PC-3 (cell line): ENCODE measurements at regions not wholly inside any gene's neighbourhood (a gene's known extent, or its start where the extent isn't known, plus 50 kb on each side); places are given as distances from the start of the nearest gene placed in this dataset.

Experiments used
- CTCF ChIP-seq: fragments of 300-600 bp; sonication (generic); conservative IDR thresholded peaks from 2 replicates; pipeline ENCODE4 v1.5.1; 2017; ENCODE audit warnings: antibody characterized with exemption, low read depth, mild to moderate bottlenecking, low read length
- EZH2phosphoT487 ChIP-seq: fragments of 300-600 bp; sonication (generic); IDR thresholded peaks from 2 replicates; pipeline ENCODE4 v1.6.1; 2018; ENCODE audit warnings: mild to moderate bottlenecking, antibody characterized with exemption, low read length, borderline replicate concordance

- TF ChIP-seq CTCF (no peak), EZH2phosphoT487 (no peak)
Observed at GRCh38 chr7:153444641-153445040, 607.6 kb upstream of the DPP6 start.
